GM12892 (cell line): ENCODE measurements at regions not wholly inside any gene's neighbourhood (a gene's known extent, or its start where the extent isn't known, plus 50 kb on each side); places are given as distances from the start of the nearest gene placed in this dataset.

Source experiments
- POLR2A ChIP-seq: IDR thresholded peaks from 2 replicates; pipeline ENCODE4 v1.6.1; 2011; ENCODE audit warnings: low read depth, low read length, control low read depth
- POLR2AphosphoS5 ChIP-seq: IDR thresholded peaks from 2 replicates; pipeline ENCODE4 v1.6.1; 2011; ENCODE audit warnings: low read depth, low read length, control low read depth
- TAF1 ChIP-seq: IDR thresholded peaks from 2 replicates; pipeline ENCODE4 v1.6.1; 2011; ENCODE audit warnings: low read depth, mild to moderate bottlenecking, control low read depth, low read length, borderline replicate concordance

DNA sequence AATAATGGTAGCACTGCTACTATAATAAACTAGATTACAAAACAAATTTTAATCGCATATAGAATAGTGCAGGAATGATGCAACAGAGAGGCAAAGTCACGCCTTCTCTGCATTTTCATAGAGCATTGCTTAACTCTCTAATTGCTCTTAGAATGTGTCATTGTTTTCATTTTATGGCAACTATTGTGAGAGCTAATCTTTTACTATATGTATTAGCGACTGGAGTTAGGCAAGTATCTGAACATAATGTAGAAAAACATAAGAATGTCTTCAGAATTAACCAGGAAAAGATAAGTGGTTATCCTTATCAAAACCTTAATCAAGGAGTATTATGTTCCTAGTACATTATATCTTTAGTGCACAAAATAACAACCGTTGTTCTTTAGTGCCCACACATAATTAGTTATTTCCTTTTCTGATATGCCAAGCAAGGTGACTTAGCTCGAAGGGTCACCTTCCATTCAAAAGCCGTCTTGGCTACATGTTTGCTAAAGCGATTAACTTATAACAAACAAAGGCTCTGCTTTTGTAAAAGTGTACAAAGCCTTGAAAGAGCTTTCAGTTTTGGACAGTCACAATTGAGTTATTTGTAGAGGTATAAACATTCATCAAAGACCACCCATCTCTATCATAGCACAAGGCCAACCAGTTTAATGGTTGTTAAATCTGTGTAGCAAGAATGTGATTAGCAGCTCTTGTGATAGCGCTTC is 1328.9 kb downstream of the ROBO2 start:
- TF ChIP-seq POLR2A (no peak), POLR2AphosphoS5 (no peak), TAF1 (no peak)
